Hypothalamus (tissue), 51 donors: ENCODE measurements at regions not wholly inside any gene's neighbourhood (a gene's known extent, or its start where the extent isn't known, plus 50 kb on each side); places are given as distances from the start of the nearest gene placed in this dataset.

Experiments
- DNase-seq, 51 donors: peaks; one replicate each; lab custom pipeline; 2025; lab: John Stamatoyannopoulos, UW

DNA sequence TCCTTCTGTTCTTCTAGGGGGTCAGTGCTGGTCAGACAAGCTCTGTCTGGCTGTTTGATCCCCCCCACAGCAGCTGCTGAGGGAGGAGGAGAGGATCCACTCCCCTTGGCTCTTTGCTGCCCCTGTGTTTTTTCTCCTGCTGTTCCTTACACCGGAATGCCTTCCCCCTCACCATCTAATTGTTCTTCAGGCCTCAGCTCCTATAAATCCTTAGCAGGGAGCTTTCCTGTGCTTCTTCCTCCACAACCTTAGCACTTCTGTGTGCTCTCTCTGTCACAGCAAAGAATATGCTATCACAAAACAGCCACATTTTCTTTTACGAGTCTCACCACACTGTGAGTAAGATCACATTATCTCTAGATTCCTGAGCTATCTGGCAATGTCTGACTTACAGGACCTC is 196.6 kb downstream of the OTOR start:
- no peak for DNase-seq

- DNase-seq = no peak
These were observed 197.5 kb downstream of the OTOR start for GRCh38 chr20:16945619-16946018.

DNA sequence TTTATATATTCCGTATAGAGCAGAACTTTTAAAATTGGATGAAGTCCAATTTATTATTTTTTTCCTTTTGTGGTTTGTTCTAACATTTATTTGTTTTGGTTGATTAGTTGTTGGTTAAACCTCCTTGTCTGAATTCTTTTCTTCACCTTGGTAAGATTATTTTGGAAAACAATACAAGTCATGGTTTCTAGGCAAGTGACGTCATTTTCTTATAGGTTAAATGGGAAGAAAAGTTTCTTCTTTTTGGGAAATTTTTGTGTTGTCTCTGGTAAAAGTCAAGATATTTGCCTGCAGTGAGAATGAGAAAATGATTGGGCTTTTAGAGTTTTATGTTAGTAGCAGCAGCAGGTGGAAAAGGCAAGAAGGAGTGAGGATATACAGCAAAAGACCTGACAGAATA is 197.9 kb downstream of the OTOR start:
- DNase-seq = no peak

- no peak for DNase-seq
These were observed 199.3 kb downstream of the OTOR start for GRCh38 chr20:16947479-16947878.

- DNase-seq = no peak
These were observed 203.7 kb downstream of the OTOR start for GRCh38 chr20:16951876-16952275.

GRCh38 chr20:16952965-16953364 is 204.8 kb downstream of the OTOR start:
- no peak for DNase-seq

DNA sequence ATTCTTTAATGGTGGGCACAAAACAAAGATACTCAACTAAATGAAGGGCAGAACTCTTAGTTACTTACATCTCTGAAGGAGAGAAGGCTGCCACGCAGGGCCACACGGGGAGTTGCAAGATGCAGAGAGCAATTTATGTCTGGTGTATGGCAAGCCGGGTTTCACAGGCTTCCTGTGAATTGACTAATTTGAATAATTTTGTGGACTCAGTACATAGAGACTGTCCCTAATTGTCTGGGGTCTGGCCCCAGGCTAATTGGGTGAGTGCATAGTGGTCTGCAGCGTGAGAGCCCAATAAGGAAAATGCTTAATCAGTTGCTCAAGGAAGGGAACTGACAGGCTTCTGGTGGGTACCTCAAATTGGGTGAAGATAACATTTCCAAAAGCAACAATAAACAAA is 205.7 kb downstream of the OTOR start:
- DNase-seq = no peak

- no peak for DNase-seq
These were observed 207.3 kb downstream of the OTOR start for GRCh38 chr20:16955462-16955861.

- DNase-seq = peak in 1 of 51 donors; percentile 11
These were observed 207.8 kb downstream of the OTOR start for GRCh38 chr20:16955971-16956370.

DNA sequence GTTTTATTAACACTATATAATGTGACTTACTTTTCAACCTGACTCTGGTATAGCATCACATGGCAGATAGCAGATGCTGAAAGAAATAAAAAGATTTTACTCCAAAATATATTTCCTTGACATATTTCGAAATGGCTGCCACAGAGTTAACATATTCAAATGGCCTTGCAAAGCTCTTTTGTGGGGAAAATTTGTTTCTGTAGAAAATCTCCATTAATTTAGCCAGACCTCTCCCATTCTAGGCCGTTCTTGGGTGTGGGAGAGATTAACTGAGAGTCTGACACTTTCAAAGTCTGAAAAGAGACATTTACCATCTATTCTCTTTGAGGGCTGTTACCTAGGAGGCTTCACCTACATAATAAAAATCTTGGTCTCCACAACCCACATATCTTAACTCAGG is 217.2 kb downstream of the OTOR start:
- no peak for DNase-seq

- no peak for DNase-seq
These were observed 218.2 kb downstream of the OTOR start for GRCh38 chr20:16966276-16966880.

- no peak for DNase-seq
These were observed 219.9 kb downstream of the OTOR start for GRCh38 chr20:16968099-16968498.

DNA sequence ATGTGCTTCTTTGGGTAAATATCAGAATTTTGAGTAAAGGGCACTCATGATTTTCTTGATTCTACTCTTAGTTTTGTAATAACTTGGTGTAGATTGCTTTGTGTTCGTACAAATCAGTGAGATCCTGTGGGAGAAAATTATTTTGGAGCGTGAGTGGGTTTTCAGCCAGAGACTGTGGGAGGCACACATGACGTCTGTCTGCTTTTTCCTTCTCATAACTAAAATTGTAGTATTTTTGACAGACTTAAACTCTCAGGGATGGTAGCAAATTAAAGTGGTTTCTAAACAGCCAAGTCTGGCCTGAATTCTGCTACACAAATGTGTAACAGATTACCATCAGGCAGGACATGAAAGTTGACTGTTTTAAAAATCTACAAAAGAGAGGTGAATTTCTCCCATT is 222.6 kb downstream of the OTOR start:
- DNase-seq = no peak

DNA sequence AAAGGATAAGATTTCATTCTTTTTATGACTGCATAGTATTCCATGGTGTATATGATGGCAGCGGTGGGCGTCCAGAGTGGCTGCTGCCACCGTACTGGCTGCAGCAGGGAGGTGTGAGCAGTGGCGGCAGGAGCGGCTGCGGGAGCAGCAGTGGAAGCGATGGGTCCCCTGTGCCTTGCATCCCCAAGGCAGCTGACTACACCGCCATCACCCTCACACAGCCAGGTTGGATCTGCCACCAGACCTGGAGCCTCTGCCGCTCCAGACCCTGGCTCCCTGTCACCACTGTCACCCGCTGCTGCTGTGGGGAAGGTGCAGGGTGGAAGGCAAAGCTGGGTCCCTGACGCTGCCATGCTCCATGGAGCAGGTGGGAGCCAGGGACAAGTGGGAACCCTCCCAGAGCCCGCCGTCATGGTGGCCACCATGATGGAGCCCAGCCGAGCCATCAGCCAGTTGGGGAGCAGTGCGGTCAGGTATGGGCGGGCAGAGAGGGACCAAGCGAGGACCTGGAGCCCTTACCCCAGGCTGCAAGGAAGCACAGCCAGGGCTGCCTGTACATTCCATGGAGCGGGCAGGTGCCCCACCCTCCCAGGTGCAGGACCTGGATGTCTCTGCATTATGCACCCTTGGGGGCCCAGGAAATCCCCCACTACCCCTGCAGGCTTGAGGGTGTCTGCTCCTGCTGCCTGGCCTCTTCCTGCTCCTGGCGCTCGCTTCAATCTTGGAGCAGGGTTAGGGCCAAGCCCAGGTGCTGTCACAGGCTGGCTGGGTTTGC is 226.1 kb downstream of the OTOR start:
- DNase-seq = peak in 1 of 51 donors; percentile 1

- DNase-seq = no peak
These were observed 226.7 kb downstream of the OTOR start for GRCh38 chr20:16974855-16975162.

DNA sequence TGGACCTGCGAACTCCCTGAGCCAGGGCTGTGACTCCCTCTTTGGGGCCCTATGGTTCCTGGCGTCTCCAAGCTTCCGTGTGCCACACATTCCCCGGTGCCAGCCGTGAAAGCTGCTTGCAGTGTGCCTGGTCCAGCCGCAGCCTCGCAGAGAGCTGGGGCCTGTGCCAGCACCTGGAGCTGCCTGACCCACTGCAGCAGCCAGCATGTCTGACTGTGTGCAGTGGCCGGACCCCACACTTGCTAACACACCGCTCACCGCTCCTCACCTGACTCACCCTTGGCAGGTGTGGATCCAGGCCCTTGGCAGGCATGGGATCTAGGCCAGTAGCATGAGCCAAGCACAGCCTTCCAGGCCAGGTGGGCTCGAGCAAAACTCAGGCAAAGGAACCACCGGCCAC is 227.5 kb downstream of the OTOR start:
- no peak for DNase-seq

DNA sequence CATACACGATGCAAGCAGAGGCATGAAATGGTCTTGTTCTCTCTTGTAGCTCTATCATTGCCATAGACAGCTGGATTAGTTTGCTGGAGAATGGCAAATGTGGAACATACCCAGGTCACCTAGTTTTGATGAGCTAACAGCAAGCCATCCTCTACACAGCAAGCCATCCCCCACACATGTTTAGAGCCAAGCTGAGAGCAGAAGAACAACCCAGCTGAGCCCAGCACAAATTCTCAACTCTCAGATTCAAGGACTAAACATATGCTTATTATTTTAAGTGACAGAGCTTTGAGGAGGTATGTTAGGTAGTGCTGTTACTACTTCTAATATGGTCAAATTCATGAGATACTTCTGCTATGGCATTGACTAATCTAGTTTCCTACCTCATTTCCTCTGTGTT is 230.3 kb downstream of the OTOR start:
- no peak for DNase-seq

DNA sequence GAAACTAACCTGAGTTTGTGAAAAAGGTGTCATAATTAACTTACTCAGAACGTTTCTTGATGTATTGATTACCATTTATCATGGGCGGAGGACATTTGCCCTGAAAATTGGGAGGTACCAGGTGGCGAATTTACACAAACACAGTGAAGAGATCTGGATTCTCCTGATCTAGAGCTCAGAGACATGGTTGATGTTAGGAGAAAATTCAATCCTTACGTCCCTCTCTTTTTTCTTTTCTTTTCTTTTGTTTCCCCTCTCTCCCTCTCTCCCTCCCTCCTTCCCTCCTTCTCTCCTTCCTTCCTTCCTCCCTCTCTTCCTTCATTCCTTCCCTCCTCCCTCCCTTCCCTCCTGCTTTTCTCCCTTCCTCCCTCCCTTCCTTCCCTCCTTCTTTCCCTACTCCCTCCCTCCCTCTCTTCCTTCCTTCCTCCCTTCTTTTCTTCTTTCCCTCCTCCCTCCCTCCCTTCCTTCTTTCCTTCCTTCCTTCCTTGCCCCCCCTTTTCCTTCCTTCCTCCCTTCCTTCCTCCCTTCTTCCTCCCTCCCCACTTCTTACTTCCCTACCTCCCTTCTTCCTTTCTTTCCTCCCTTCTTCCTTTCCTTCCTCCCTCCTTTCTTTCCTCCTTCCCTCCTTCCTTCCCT is 234.1 kb downstream of the OTOR start:
- DNase-seq = no peak

DNA sequence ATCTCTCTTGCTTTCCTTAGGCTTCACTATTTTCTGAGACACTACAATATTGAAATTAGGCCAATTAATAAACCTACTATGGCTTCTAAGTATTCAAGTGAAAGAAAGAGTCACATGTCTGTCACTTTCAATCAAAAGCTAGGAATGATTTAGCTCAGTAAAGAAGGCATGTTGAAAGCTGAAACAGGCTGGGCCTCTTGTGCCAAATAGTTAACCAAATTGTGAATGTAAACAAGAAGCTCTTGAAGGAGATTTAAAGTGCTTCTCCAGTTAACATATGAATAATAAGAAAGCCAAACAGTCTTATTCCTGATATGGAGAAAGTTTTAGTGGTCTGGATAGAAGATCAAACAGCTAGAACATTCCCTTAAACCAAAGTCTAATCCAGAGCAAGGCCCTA is 236.3 kb downstream of the OTOR start:
- DNase-seq = no peak

GRCh38 chr20:17003170-17003870 is 223.5 kb upstream of the PCSK2 start:
- DNase-seq = no peak

DNA sequence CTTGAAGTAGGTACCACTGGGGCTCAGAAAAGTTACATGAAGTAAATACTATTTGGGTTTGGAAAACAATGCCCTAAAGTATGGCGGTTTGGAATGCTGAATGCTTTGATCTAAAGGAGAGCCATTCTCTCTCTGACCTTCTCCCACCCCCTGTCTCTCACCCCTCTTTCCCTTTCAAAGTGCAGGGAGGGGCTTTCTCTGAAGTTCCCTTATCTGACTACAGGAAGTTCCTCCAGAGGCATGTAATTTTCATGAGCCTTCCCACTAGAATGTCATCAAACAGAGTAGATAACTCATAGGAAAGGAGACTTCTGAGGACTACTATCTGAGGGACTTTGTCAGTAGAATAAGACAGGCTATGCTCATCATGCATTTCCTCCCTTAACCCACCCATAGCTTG is 216.7 kb upstream of the PCSK2 start:
- DNase-seq = no peak
